ENCODE measurements at regions not wholly inside any gene's neighbourhood (a gene's known extent, or its start where the extent isn't known, plus 50 kb on each side); places are given as distances from the start of the nearest gene placed in this dataset.

DNA sequence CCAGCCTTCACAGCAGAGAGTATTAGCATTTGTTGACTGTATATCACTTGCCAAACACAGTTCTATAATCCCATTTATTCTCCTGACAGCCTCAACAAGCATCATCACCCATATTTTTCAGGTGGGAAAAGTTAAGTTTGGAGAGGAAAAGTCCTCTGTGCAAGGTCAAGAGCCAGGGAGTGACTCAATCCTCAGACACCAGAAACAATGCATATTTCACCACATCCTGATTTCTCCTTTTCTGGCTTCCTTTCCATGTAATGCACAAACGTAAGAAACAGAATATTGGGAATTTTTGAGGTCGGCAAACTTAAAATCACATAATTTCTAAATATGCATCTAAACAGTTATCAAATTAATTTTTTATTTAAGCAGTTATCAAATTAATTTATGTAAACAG is 116.0 kb upstream of the GADL1 start:
- TF ChIP-seq, protein P1, sequence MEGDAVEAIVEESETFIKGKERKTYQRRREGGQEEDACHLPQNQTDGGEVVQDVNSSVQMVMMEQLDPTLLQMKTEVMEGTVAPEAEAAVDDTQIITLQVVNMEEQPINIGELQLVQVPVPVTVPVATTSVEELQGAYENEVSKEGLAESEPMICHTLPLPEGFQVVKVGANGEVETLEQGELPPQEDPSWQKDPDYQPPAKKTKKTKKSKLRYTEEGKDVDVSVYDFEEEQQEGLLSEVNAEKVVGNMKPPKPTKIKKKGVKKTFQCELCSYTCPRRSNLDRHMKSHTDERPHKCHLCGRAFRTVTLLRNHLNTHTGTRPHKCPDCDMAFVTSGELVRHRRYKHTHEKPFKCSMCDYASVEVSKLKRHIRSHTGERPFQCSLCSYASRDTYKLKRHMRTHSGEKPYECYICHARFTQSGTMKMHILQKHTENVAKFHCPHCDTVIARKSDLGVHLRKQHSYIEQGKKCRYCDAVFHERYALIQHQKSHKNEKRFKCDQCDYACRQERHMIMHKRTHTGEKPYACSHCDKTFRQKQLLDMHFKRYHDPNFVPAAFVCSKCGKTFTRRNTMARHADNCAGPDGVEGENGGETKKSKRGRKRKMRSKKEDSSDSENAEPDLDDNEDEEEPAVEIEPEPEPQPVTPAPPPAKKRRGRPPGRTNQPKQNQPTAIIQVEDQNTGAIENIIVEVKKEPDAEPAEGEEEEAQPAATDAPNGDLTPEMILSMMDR (IDR thresholded peaks at IDR 0.05), result no peak
- TF ChIP-seq POLR2AphosphoS5 (IDR thresholded peaks at IDR 0.05; ENCODE audit: insufficient read depth in 1 of 2, low read depth in 1 of 2), result no peak

All from vagina (tissue), 2 donors.